Right cardiac atrium (tissue), 5 donors: ENCODE measurements at regions not wholly inside any gene's neighbourhood (a gene's known extent, or its start where the extent isn't known, plus 50 kb on each side); places are given as distances from the start of the nearest gene placed in this dataset.

Experiments
- ATAC-seq, 2 donors: fragments of 200-7000 bp; cut with Tn5 transposase; one replicate each; pipeline versions ENCODE4 v1.8.0 to v1.9.1; 2020; ENCODE audit warnings: moderate library complexity in 2 of 2, mild to moderate bottlenecking in 1 of 2
- DNase-seq, 3 donors: peaks; one replicate each; pipeline ENCODE4 v3.0.0-alpha.2; 2020
- H3K27ac ChIP-seq: one replicate; pipeline ENCODE4 v1.5.1; 2013; ENCODE audit warnings: mild to moderate bottlenecking, low read length, control low read depth, moderate library complexity
- H3K27me3 ChIP-seq: one replicate; pipeline ENCODE4 v1.6.1; 2013; ENCODE audit not compliant: control insufficient read depth, insufficient read depth
- H3K4me1 ChIP-seq: one replicate; pipeline ENCODE4 v1.6.1; 2013; ENCODE audit warnings: low read length; ENCODE audit not compliant: control insufficient read depth, insufficient read depth
- H3K4me3 ChIP-seq: one replicate; pipeline ENCODE4 v1.5.1; 2013; ENCODE audit warnings: low read length, control low read depth
- H3K9me3 ChIP-seq: one replicate; pipeline ENCODE4 v1.6.1; 2013; ENCODE audit warnings: low read length; ENCODE audit not compliant: control insufficient read depth
- WGBS: extraction: QIAGEN DNeasy Blood & Tissue Kit; methylation state at CpG from one replicate; pipeline ENCODE4 v1.1.7; 2013; 5-methylcytosine and 5-hydroxymethylcytosine counted together
- intact Hi-C, 4 donors: fragments of 100-400 bp; cut with DNase I; formaldehyde crosslinking; loops; one replicate each; pipeline versions ENCODE4 v1.11.0 to v1.14.0; 2022 to 2023
- donor health status: healthy with polysubstance abuse.
- donor health status: DM: no; HTN: yes; CAD: no.
- donor health status: DM: no; HTN: no; CAD: no.
- donor health status: DM: no; HTN: yes; CAD: no; lungs with severe emphysema.
- donor health status: DM: yes; HTN: yes; CAD: no.

- H3K9me3 ChIP-seq = no peaks in the 10 kb centered on the region
- H3K27ac ChIP-seq = no peak overlapping the region
- ATAC-seq (no peak), DNase-seq (no peak)
- no peak overlapping the region for H3K4me3 ChIP-seq
- intact Hi-C loops = no loop called here
- WGBS = over 99% methylated on average over 2 of the region's 2 CpGs
- H3K27me3 ChIP-seq = no peaks in the 10 kb centered on the region
- no peaks in the 10 kb centered on the region for H3K4me1 ChIP-seq
These were observed 66.9 kb upstream of the C15orf39 start for GRCh38 chr15:75134748-75135147.

GRCh38 chr15:75136118-75136517 lies 65.6 kb upstream of the C15orf39 start:
- WGBS = 71% methylated on average over 3 of the region's 3 CpGs
- H3K27ac ChIP-seq = no peak overlapping the region
- intact Hi-C loops = no loop called here
- H3K27me3 ChIP-seq = no peaks in the 10 kb centered on the region
- no peaks in the 10 kb centered on the region for H3K4me1 ChIP-seq
- no peak overlapping the region for H3K4me3 ChIP-seq
- H3K9me3 ChIP-seq = no peaks in the 10 kb centered on the region
- DNase-seq (no peak), ATAC-seq (no peak)

GRCh38 chr15:75136758-75137157 lies 64.9 kb upstream of the C15orf39 start:
- Histone ChIP-seq H3K27ac (no peak overlapping the region), H3K4me1 (no peaks in the 10 kb centered on the region), H3K27me3 (no peaks in the 10 kb centered on the region), H3K4me3 (no peak overlapping the region), H3K9me3 (no peaks in the 10 kb centered on the region)
- intact Hi-C loops = no loop called here
- DNase-seq (no peak), ATAC-seq (no peak)
- WGBS = 98% methylated on average over 2 of the region's 2 CpGs

GRCh38 chr15:75138016-75138999 lies 63.4 kb upstream of the C15orf39 start:
- DNase-seq (no peak), ATAC-seq (peak in 1 of 2 donors; percentile 19)
- Histone ChIP-seq H3K4me1 (no peaks in the 10 kb centered on the region), H3K27ac (no peak overlapping the region), H3K9me3 (peaks cover 10% of the 10 kb centered on the region), H3K4me3 (no peak overlapping the region), H3K27me3 (no peaks in the 10 kb centered on the region)
- 76% methylated on average over 20 of the region's 20 CpGs for WGBS
- intact Hi-C loops = no loop called here

- DNase-seq = no peak
- ATAC-seq = peak; percentile 39 to 73
- intact Hi-C loops = no loop called here
These were observed 61.4 kb upstream of the C15orf39 start for GRCh38 chr15:75140080-75140879.

GRCh38 chr15:75142499-75142898 lies 59.2 kb upstream of the C15orf39 start:
- H3K27ac ChIP-seq = no peak overlapping the region
- no peak overlapping the region for H3K4me3 ChIP-seq
- no peak for ATAC-seq
- no peaks in the 10 kb centered on the region for H3K4me1 ChIP-seq
- peaks cover 10% of the 10 kb centered on the region for H3K9me3 ChIP-seq
- WGBS = 96% methylated on average over 3 of the region's 3 CpGs
- no peaks in the 10 kb centered on the region for H3K27me3 ChIP-seq
- intact Hi-C loops = no loop called here
- DNase-seq = no peak

More at GRCh38 chr15:75140080-75140879, 61.4 kb upstream of the C15orf39 start:
- no peaks in the 10 kb centered on the region for H3K4me1 ChIP-seq
- H3K4me3 ChIP-seq = no peak overlapping the region
- H3K9me3 ChIP-seq = peaks cover 10% of the 10 kb centered on the region
- WGBS = 51% methylated on average over 7 of the region's 7 CpGs
- H3K27ac ChIP-seq = no peak overlapping the region
- no peaks in the 10 kb centered on the region for H3K27me3 ChIP-seq

GRCh38 chr15:75143738-75144334 lies 57.8 kb upstream of the C15orf39 start:
- DNase-seq (no peak), ATAC-seq (no peak)
- Histone ChIP-seq H3K4me1 (no peaks in the 10 kb centered on the region), H3K9me3 (peaks cover 10% of the 10 kb centered on the region), H3K27me3 (no peaks in the 10 kb centered on the region), H3K4me3 (no peak overlapping the region), H3K27ac (no peak overlapping the region)
- 91% methylated on average over 5 of the region's 5 CpGs for WGBS
- intact Hi-C loops = no loop called here

- ATAC-seq (peak in 1 of 2 donors; percentile 14), DNase-seq (no peak)
- 75% methylated on average over 7 of the region's 7 CpGs for WGBS
- Histone ChIP-seq H3K4me3 (no peak overlapping the region), H3K4me1 (no peaks in the 10 kb centered on the region), H3K27me3 (no peaks in the 10 kb centered on the region), H3K27ac (no peak overlapping the region), H3K9me3 (peaks cover 10% of the 10 kb centered on the region)
- intact Hi-C loops = no loop called here
These were observed 56.4 kb upstream of the C15orf39 start for GRCh38 chr15:75145027-75145841.

GRCh38 chr15:75148280-75148679 lies 53.4 kb upstream of the C15orf39 start:
- DNase-seq (no peak), ATAC-seq (no peak)
- H3K4me1 ChIP-seq = no peaks in the 10 kb centered on the region
- WGBS = 97% methylated on average over 2 of the region's 2 CpGs
- H3K27me3 ChIP-seq = no peaks in the 10 kb centered on the region
- H3K4me3 ChIP-seq = no peak overlapping the region
- H3K27ac ChIP-seq = no peak overlapping the region
- peaks cover under 1% of the 10 kb centered on the region for H3K9me3 ChIP-seq
- intact Hi-C loops = no loop called here

GRCh38 chr15:75149867-75150709 lies 51.6 kb upstream of the C15orf39 start:
- H3K27ac ChIP-seq = no peak overlapping the region
- intact Hi-C loops = no loop called here
- WGBS = 82% methylated on average over 4 of the region's 4 CpGs
- H3K27me3 ChIP-seq = no peaks in the 10 kb centered on the region
- no peaks in the 10 kb centered on the region for H3K9me3 ChIP-seq
- H3K4me3 ChIP-seq = no peak overlapping the region
- no peak for ATAC-seq
- no peak for DNase-seq
- no peaks in the 10 kb centered on the region for H3K4me1 ChIP-seq
